ENCODE measurements at regions not wholly inside any gene's neighbourhood (a gene's known extent, or its start where the extent isn't known, plus 50 kb on each side); places are given as distances from the start of the nearest gene placed in this dataset.

DNA sequence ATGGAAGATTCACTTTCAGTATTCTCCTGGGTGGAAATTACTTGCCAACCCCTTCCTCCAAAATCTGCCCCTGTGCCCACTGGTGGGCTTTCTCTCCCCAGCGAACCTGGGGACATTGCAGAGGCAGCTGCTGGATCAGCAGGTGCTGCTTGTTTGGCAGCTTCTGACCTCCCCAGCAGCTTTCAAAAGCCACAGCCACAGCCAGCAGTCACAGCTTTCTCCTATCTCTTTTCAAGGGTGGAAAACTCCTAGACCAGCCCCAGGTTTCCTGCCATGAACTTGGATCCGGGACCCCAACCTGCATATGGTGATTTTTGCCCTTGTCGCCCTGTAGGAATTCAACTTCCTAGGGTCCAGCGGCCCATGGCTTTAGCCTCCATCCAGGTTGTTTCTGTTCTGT is 330.8 kb downstream of the ADAMTS20 start:
- Histone ChIP-seq H3K27me3 (ENCODE audit: control insufficient read depth, insufficient read depth, low read length) (no peaks in the 10 kb centered on the region), H3K9me3 (ENCODE audit: control insufficient read depth in 2 of 2, low read length in 2 of 2) (no peaks in the 10 kb centered on the region), H3K4me3 (ENCODE audit: low read depth, low read length) (no peak overlapping the region), H3K27ac (ENCODE audit: insufficient read depth, low read length, poor library complexity, severe bottlenecking) (no peak overlapping the region), H3K36me3 (ENCODE audit: control insufficient read depth, insufficient read depth, low read length) (no peaks in the 10 kb centered on the region), H3K4me1 (ENCODE audit: control insufficient read depth, insufficient read depth, low read length, poor library complexity, severe bottlenecking) (no peaks in the 10 kb centered on the region)
- peak overlapping the region in 1 of 3 donors; percentile 50 for H3K27ac Mint-ChIP-seq
- H3K4me3 Mint-ChIP-seq = no peak overlapping the region
- H3K9me3 Mint-ChIP-seq = peaks cover 0 to 5% (median 0%) of the 10 kb centered on the region in 7 donors
- no peaks in the 10 kb centered on the region for H3K4me1 Mint-ChIP-seq
- ATAC-seq (ENCODE audit: low read depth in 2 of 2) = no peak
- no peaks in the 10 kb centered on the region for H3K36me3 Mint-ChIP-seq
- no peak for DNase-seq
- H3K27me3 Mint-ChIP-seq = no peaks in the 10 kb centered on the region

DNA sequence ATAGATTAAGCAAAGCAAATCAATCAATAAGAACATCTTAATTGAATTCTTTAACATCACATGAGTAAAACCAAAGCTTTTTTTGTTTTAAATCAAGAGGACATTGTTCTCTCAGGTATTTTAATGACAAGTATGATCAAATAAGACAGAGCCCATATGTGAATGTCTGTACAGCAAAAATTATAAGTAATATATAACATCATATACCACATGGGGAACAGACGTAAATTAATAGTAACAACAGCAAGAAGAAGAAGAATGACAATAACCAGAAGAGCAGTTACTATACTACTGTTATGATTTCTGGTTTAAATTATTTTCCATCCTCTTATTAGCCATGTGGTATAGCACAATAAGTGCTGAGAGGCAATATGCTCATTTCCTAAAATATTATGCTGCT is 335.5 kb downstream of the ADAMTS20 start:
- no peaks in the 10 kb centered on the region for H3K36me3 ChIP-seq (ENCODE audit: control insufficient read depth, insufficient read depth, low read length)
- H3K4me1 ChIP-seq (ENCODE audit: control insufficient read depth, insufficient read depth, low read length, poor library complexity, severe bottlenecking) = no peaks in the 10 kb centered on the region
- Mint-ChIP-seq H3K4me1 (no peaks in the 10 kb centered on the region), H3K9me3 (peaks cover 0 to 2% (median 0%) of the 10 kb centered on the region in 7 donors), H3K27me3 (no peaks in the 10 kb centered on the region), H3K36me3 (no peaks in the 10 kb centered on the region), H3K4me3 (no peak overlapping the region), H3K27ac (no peak overlapping the region)
- ATAC-seq (ENCODE audit: low read depth in 2 of 2) (no peak), DNase-seq (no peak)
- H3K27ac ChIP-seq (ENCODE audit: insufficient read depth, low read length, poor library complexity, severe bottlenecking) = no peak overlapping the region
- H3K27me3 ChIP-seq (ENCODE audit: control insufficient read depth, insufficient read depth, low read length) = no peaks in the 10 kb centered on the region
- H3K4me3 ChIP-seq (ENCODE audit: low read depth, low read length) = no peak overlapping the region
- H3K9me3 ChIP-seq (ENCODE audit: control insufficient read depth in 2 of 2, low read length in 2 of 2) = no peaks in the 10 kb centered on the region

DNA sequence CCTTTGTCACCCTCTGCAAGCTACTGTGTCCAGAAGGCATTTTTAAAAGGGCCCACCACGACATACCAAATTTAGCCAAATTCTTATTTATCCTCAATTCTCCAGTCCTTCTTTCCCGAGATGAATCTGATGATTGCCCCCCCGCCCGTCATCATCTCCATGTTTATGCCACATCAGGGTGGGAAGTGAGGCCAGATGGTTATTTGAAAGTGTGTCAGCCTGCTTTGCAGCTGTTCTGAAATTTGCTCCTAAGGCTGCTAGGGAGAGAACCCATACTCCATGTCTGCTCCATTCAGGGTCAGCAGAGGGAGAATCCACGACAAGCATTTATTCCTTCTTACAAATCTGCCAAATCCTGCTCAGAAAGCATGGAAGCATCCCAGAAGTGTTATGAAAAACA is 337.8 kb downstream of the ADAMTS20 start:
- Histone ChIP-seq H3K27ac (ENCODE audit: insufficient read depth, low read length, poor library complexity, severe bottlenecking) (no peak overlapping the region), H3K4me1 (ENCODE audit: control insufficient read depth, insufficient read depth, low read length, poor library complexity, severe bottlenecking) (no peaks in the 10 kb centered on the region), H3K9me3 (ENCODE audit: control insufficient read depth in 2 of 2, low read length in 2 of 2) (no peaks in the 10 kb centered on the region), H3K27me3 (ENCODE audit: control insufficient read depth, insufficient read depth, low read length) (no peaks in the 10 kb centered on the region), H3K4me3 (ENCODE audit: low read depth, low read length) (no peak overlapping the region), H3K36me3 (ENCODE audit: control insufficient read depth, insufficient read depth, low read length) (no peaks in the 10 kb centered on the region)
- Mint-ChIP-seq H3K36me3 (no peaks in the 10 kb centered on the region), H3K27ac (no peak overlapping the region), H3K9me3 (peaks cover 0 to 4% (median 0%) of the 10 kb centered on the region in 7 donors), H3K4me3 (no peak overlapping the region), H3K4me1 (no peaks in the 10 kb centered on the region), H3K27me3 (no peaks in the 10 kb centered on the region)
- no peak for DNase-seq
- no peak for ATAC-seq (ENCODE audit: low read depth in 2 of 2)

DNA sequence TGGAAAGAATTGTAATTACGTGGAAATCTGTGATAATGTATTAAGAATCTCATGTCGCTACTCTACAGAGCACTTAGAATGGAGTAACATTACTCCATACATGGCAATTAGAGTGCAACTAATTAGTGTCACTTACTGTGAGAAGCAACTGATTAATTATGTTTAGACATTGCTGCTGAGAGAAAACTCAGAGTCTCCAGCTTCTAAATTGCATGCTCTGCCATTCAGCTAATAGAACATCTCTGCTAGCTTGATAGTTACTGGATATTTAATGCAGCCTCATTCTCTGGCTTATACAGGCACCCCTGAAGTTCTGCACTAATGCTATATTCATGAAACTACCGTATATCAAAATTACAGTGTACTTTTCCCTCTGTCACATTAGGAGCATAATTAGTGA is 338.4 kb downstream of the ADAMTS20 start:
- Mint-ChIP-seq H3K4me1 (no peaks in the 10 kb centered on the region), H3K36me3 (no peaks in the 10 kb centered on the region), H3K9me3 (peaks cover 0 to 4% (median 0%) of the 10 kb centered on the region in 7 donors), H3K27me3 (no peaks in the 10 kb centered on the region), H3K27ac (no peak overlapping the region), H3K4me3 (no peak overlapping the region)
- no peaks in the 10 kb centered on the region for H3K36me3 ChIP-seq (ENCODE audit: control insufficient read depth, insufficient read depth, low read length)
- no peaks in the 10 kb centered on the region for H3K9me3 ChIP-seq (ENCODE audit: control insufficient read depth in 2 of 2, low read length in 2 of 2)
- no peak for ATAC-seq (ENCODE audit: low read depth in 2 of 2)
- H3K4me1 ChIP-seq (ENCODE audit: control insufficient read depth, insufficient read depth, low read length, poor library complexity, severe bottlenecking) = no peaks in the 10 kb centered on the region
- no peak overlapping the region for H3K4me3 ChIP-seq (ENCODE audit: low read depth, low read length)
- no peaks in the 10 kb centered on the region for H3K27me3 ChIP-seq (ENCODE audit: control insufficient read depth, insufficient read depth, low read length)
- no peak for DNase-seq
- no peak overlapping the region for H3K27ac ChIP-seq (ENCODE audit: insufficient read depth, low read length, poor library complexity, severe bottlenecking)

DNA sequence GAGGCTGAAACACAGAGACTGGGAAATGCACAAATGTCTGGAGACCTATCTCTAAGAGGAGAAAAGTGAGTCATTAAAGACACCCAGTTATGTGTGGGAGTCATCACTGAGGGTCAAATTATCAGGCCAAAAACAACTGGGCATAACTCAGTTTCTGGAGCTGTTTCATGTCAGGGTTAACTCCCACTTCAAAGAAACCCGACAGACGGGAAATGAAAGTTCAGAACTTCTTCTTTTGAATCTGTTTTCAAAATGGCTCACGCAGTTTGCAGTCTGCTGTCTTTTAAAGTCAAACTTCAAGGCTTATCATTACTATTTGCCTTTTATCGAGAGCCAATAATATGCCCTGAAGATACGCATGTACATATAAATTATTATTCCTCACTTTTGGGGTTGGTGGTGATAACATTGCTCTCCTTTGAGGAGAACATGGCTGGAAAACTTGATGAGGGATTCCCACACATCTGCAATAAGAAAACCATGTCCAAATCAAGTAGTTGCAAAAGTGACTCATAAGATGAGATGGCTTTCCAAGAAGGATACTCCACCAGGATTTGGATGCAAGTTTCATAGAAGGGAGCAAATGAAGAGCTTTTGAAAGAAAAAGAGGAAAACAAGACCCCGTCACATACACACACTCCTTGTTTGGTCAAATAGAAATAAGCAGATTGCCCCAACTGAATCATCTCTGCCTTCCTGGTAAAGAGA is 341.4 kb downstream of the ADAMTS20 start:
- H3K4me1 Mint-ChIP-seq = no peaks in the 10 kb centered on the region
- Histone ChIP-seq H3K4me1 (ENCODE audit: control insufficient read depth, insufficient read depth, low read length, poor library complexity, severe bottlenecking) (no peaks in the 10 kb centered on the region), H3K27me3 (ENCODE audit: control insufficient read depth, insufficient read depth, low read length) (no peaks in the 10 kb centered on the region), H3K4me3 (ENCODE audit: low read depth, low read length) (no peak overlapping the region), H3K27ac (ENCODE audit: insufficient read depth, low read length, poor library complexity, severe bottlenecking) (no peak overlapping the region), H3K36me3 (ENCODE audit: control insufficient read depth, insufficient read depth, low read length) (no peaks in the 10 kb centered on the region), H3K9me3 (ENCODE audit: control insufficient read depth in 2 of 2, low read length in 2 of 2) (no peaks in the 10 kb centered on the region)
- no peak overlapping the region for H3K27ac Mint-ChIP-seq
- ATAC-seq (ENCODE audit: low read depth in 2 of 2) (no peak), DNase-seq (peak in 1 of 3 donors; percentile 0)
- no peaks in the 10 kb centered on the region for H3K27me3 Mint-ChIP-seq
- H3K36me3 Mint-ChIP-seq = no peaks in the 10 kb centered on the region
- no peak overlapping the region for H3K4me3 Mint-ChIP-seq
- peaks cover 0 to 3% (median 0%) of the 10 kb centered on the region in 7 donors for H3K9me3 Mint-ChIP-seq

DNA sequence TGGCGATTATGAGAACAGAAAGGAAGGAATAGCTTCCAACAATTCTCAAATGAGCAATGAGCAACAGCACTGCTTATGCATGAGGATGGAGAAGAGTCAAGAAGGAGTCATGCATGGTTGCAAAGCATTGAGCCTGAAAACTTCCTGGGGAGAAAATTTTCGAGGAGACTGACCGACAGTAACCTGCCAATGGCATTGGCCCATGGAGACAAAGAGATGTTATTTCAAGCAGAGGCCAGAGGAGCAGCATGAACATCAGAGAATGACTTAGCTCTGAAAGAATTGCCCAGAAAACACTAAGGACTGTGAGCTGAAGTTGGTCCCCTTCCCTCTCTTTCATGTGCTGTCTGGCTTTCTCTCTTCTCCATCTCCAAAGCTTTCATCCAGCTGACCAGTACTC is 343.4 kb downstream of the ADAMTS20 start:
- H3K9me3 Mint-ChIP-seq = peaks cover 0 to 3% (median 0%) of the 10 kb centered on the region in 7 donors
- no peaks in the 10 kb centered on the region for H3K36me3 ChIP-seq (ENCODE audit: control insufficient read depth, insufficient read depth, low read length)
- no peaks in the 10 kb centered on the region for H3K9me3 ChIP-seq (ENCODE audit: control insufficient read depth in 2 of 2, low read length in 2 of 2)
- H3K4me1 Mint-ChIP-seq = no peaks in the 10 kb centered on the region
- H3K4me3 ChIP-seq (ENCODE audit: low read depth, low read length) = no peak overlapping the region
- H3K27me3 ChIP-seq (ENCODE audit: control insufficient read depth, insufficient read depth, low read length) = no peaks in the 10 kb centered on the region
- no peak overlapping the region for H3K4me3 Mint-ChIP-seq
- no peaks in the 10 kb centered on the region for H3K27me3 Mint-ChIP-seq
- DNase-seq (no peak), ATAC-seq (ENCODE audit: low read depth in 2 of 2) (no peak)
- no peaks in the 10 kb centered on the region for H3K4me1 ChIP-seq (ENCODE audit: control insufficient read depth, insufficient read depth, low read length, poor library complexity, severe bottlenecking)
- H3K27ac ChIP-seq (ENCODE audit: insufficient read depth, low read length, poor library complexity, severe bottlenecking) = no peak overlapping the region
- H3K27ac Mint-ChIP-seq = no peak overlapping the region
- no peaks in the 10 kb centered on the region for H3K36me3 Mint-ChIP-seq

DNA sequence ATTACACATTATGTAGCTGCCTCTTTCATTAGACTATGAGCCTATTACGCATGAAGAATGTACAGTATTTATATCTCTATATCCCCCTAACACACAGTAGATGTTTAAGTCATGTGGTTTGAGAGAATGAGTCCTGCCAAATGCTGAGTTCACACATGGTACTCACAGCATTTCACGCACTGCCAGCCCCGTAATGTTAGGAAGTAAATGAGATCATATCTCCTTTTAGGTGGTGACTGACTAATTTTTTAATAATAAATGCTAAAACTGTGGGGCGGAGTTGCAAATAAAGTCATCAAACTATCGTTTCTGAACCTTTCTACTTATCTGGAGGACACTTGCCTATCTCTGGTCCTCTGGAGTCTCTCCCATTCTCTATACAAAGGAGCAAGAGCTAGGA is 343.8 kb downstream of the ADAMTS20 start:
- Mint-ChIP-seq H3K4me1 (no peaks in the 10 kb centered on the region), H3K4me3 (no peak overlapping the region), H3K36me3 (no peaks in the 10 kb centered on the region), H3K27ac (no peak overlapping the region), H3K27me3 (no peaks in the 10 kb centered on the region), H3K9me3 (peaks cover 0 to 3% (median 0%) of the 10 kb centered on the region in 7 donors)
- H3K36me3 ChIP-seq (ENCODE audit: control insufficient read depth, insufficient read depth, low read length) = no peaks in the 10 kb centered on the region
- H3K9me3 ChIP-seq (ENCODE audit: control insufficient read depth in 2 of 2, low read length in 2 of 2) = no peaks in the 10 kb centered on the region
- H3K27me3 ChIP-seq (ENCODE audit: control insufficient read depth, insufficient read depth, low read length) = no peaks in the 10 kb centered on the region
- no peaks in the 10 kb centered on the region for H3K4me1 ChIP-seq (ENCODE audit: control insufficient read depth, insufficient read depth, low read length, poor library complexity, severe bottlenecking)
- no peak overlapping the region for H3K27ac ChIP-seq (ENCODE audit: insufficient read depth, low read length, poor library complexity, severe bottlenecking)
- no peak for ATAC-seq (ENCODE audit: low read depth in 2 of 2)
- no peak overlapping the region for H3K4me3 ChIP-seq (ENCODE audit: low read depth, low read length)
- no peak for DNase-seq

DNA sequence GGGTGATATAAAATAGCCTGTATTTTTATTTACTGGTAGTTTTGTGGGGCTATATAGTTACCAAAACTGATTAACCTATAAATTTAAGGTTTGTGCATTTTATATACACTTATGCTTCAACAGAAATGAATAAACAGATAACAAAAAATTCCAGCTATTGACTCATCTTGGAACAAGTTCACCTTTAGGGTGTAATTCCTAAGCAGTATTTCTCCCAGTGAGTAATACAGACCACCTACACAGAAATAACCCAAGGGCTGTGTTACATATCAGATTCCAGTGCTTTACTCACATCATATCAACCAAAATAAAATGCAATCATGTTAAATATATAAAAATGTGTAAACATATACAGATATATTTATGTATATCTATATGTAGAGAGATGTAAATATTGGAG is 345.6 kb downstream of the ADAMTS20 start:
- no peak for ATAC-seq (ENCODE audit: low read depth in 2 of 2)
- H3K36me3 Mint-ChIP-seq = no peaks in the 10 kb centered on the region
- H3K4me3 Mint-ChIP-seq = no peak overlapping the region
- no peak overlapping the region for H3K27ac Mint-ChIP-seq
- Histone ChIP-seq H3K9me3 (ENCODE audit: control insufficient read depth in 2 of 2, low read length in 2 of 2) (no peaks in the 10 kb centered on the region), H3K36me3 (ENCODE audit: control insufficient read depth, insufficient read depth, low read length) (no peaks in the 10 kb centered on the region), H3K4me3 (ENCODE audit: low read depth, low read length) (no peak overlapping the region), H3K27ac (ENCODE audit: insufficient read depth, low read length, poor library complexity, severe bottlenecking) (no peak overlapping the region), H3K4me1 (ENCODE audit: control insufficient read depth, insufficient read depth, low read length, poor library complexity, severe bottlenecking) (no peaks in the 10 kb centered on the region), H3K27me3 (ENCODE audit: control insufficient read depth, insufficient read depth, low read length) (no peaks in the 10 kb centered on the region)
- H3K9me3 Mint-ChIP-seq = peaks cover 0 to 3% (median 0%) of the 10 kb centered on the region in 7 donors
- no peaks in the 10 kb centered on the region for H3K27me3 Mint-ChIP-seq
- no peak for DNase-seq
- no peaks in the 10 kb centered on the region for H3K4me1 Mint-ChIP-seq

Measured in CD4-positive, CD25-positive, alpha-beta regulatory T cell (primary cell).